IMR-90 (cell line): ENCODE measurements at regions not wholly inside any gene's neighbourhood (a gene's known extent, or its start where the extent isn't known, plus 50 kb on each side); places are given as distances from the start of the nearest gene placed in this dataset.

Experiments
- CTCF ChIP-seq: conservative IDR thresholded peaks from 2 replicates; pipeline ENCODE4 v1.5.1; 2012; ENCODE audit warnings: mild to moderate bottlenecking, low read depth, low read length, improper control_type of control experiment
- RFX5 ChIP-seq: IDR thresholded peaks from 2 replicates; pipeline ENCODE4 v1.8.0; 2012; ENCODE audit warnings: low read depth, mild to moderate bottlenecking, low read length, moderate library complexity

GRCh38 chr2:228878138-228878537 lies 392.9 kb downstream of the PID1 start:
- no peak for TF ChIP-seq RFX5
- TF ChIP-seq CTCF, result no peak
